ENCODE measurements at regions not wholly inside any gene's neighbourhood (a gene's known extent, or its start where the extent isn't known, plus 50 kb on each side); places are given as distances from the start of the nearest gene placed in this dataset.

- TF ChIP-seq, protein P1, sequence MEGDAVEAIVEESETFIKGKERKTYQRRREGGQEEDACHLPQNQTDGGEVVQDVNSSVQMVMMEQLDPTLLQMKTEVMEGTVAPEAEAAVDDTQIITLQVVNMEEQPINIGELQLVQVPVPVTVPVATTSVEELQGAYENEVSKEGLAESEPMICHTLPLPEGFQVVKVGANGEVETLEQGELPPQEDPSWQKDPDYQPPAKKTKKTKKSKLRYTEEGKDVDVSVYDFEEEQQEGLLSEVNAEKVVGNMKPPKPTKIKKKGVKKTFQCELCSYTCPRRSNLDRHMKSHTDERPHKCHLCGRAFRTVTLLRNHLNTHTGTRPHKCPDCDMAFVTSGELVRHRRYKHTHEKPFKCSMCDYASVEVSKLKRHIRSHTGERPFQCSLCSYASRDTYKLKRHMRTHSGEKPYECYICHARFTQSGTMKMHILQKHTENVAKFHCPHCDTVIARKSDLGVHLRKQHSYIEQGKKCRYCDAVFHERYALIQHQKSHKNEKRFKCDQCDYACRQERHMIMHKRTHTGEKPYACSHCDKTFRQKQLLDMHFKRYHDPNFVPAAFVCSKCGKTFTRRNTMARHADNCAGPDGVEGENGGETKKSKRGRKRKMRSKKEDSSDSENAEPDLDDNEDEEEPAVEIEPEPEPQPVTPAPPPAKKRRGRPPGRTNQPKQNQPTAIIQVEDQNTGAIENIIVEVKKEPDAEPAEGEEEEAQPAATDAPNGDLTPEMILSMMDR (IDR thresholded peaks at IDR 0.05; ENCODE audit: poor library complexity) = no peak
- no peak for TF ChIP-seq EZH2 (IDR thresholded peaks at IDR 0.05; ENCODE audit: borderline replicate concordance)
- TF ChIP-seq EZH2phosphoT487 (IDR thresholded peaks at IDR 0.05; ENCODE audit: low read depth, severe bottlenecking, unreplicated experiment) = no peak
Observed at GRCh38 chr4:30959781-30960485, 239.8 kb downstream of the PCDH7 start.
